GM12892 (cell line): ENCODE measurements at regions not wholly inside any gene's neighbourhood (a gene's known extent, or its start where the extent isn't known, plus 50 kb on each side); places are given as distances from the start of the nearest gene placed in this dataset.

Experiments
- POLR2A ChIP-seq: IDR thresholded peaks from 2 replicates; pipeline ENCODE4 v1.6.1; 2011; ENCODE audit warnings: low read depth, low read length, control low read depth
- POLR2AphosphoS5 ChIP-seq: IDR thresholded peaks from 2 replicates; pipeline ENCODE4 v1.6.1; 2011; ENCODE audit warnings: low read depth, low read length, control low read depth
- TAF1 ChIP-seq: IDR thresholded peaks from 2 replicates; pipeline ENCODE4 v1.6.1; 2011; ENCODE audit warnings: low read depth, mild to moderate bottlenecking, control low read depth, low read length, borderline replicate concordance

DNA sequence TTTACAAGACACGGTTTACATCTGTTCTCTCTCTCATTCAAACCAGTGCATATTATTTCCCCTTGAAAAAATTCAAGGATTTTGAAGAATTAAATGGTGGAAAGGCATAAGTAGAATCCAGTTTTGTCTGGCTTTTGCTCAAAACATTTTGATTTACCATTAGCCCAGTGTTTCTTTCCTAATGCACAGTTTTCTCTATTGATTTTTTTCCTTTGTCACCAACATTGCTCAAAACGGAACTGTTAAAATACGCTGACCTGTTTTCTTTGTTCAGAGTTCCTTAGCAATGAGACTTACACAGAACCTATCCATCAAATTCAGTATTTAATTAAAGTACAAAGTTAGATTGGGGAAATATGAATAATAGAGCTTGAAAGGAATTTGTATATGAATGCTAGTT is 162.4 kb downstream of the S1PR1 start:
- TF ChIP-seq POLR2A (no peak), POLR2AphosphoS5 (no peak), TAF1 (no peak)
